Prostate gland (tissue), 2 donors: ENCODE measurements at regions not wholly inside any gene's neighbourhood (a gene's known extent, or its start where the extent isn't known, plus 50 kb on each side); places are given as distances from the start of the nearest gene placed in this dataset.

ENCODE experiments used
- CTCF ChIP-seq, 4 experiments: fragments of 200-600 bp in 2 of 4; fragments of 450-650 bp in 2 of 4; sonication (generic) in 2 of 4; IDR thresholded peaks; 1 replicate in 3 of 4; 2 replicates in 1 of 4; pipeline ENCODE4 v1.5.1; 2016 to 2019; ENCODE audit warnings: antibody characterized with exemption in 4 of 4, mild to moderate bottlenecking in 2 of 4, moderate library complexity in 2 of 4
- POLR2A ChIP-seq: fragments of 450-650 bp; IDR thresholded peaks from one replicate; pipeline ENCODE4 v1.6.1; 2016; ENCODE audit warnings: antibody characterized with exemption, mild to moderate bottlenecking
- POLR2AphosphoS5 ChIP-seq: sonication (generic); formaldehyde crosslinking; IDR thresholded peaks from one replicate; pipeline ENCODE4 v1.6.1; 2017; ENCODE audit warnings: antibody characterized with exemption

- TF ChIP-seq POLR2A (no peak), CTCF (IDR thresholded peaks at IDR 0.05) (no peak), POLR2AphosphoS5 (no peak)
Observed at GRCh38 chr20:11387189-11387754, 530.4 kb upstream of the BTBD3 start.
